ENCODE measurements at regions not wholly inside any gene's neighbourhood (a gene's known extent, or its start where the extent isn't known, plus 50 kb on each side); places are given as distances from the start of the nearest gene placed in this dataset.
A peak's percentile ranks its signal among the peaks of the same experiment; 100 is the strongest.
"Not testable (repeated sequence)": the region's sequence is repeated elsewhere in the genome, so short reads cannot be mapped to it uniquely, and the experiment has no call there.

GRCh38 chr2:15692551-15693377 lies 101.1 kb downstream of the DDX1 start:
- no peaks in the 10 kb centered on the region for H3K27me3 Mint-ChIP-seq (ENCODE audit: low read depth)
- H3K4me1 Mint-ChIP-seq, result peaks cover 14% of the 10 kb centered on the region
- H3K36me3 Mint-ChIP-seq (ENCODE audit: low read depth), result no peaks in the 10 kb centered on the region
- H3K27ac Mint-ChIP-seq (ENCODE audit: unreplicated experiment), result peak overlapping the region; percentile 29
- DNase-seq (ENCODE audit: low read depth, low spot score), result no peak
- TF ChIP-seq CTCF (conservative IDR thresholded peaks at IDR 0.05), result no peak
- peaks cover 6% of the 10 kb centered on the region for H3K9me3 Mint-ChIP-seq
- no peak overlapping the region for H3K4me3 Mint-ChIP-seq

GRCh38 chr2:15693382-15693781 lies 101.7 kb downstream of the DDX1 start:
- no peak for DNase-seq (ENCODE audit: low read depth, low spot score)
- no peak overlapping the region for H3K27ac Mint-ChIP-seq (ENCODE audit: unreplicated experiment)
- H3K27me3 Mint-ChIP-seq (ENCODE audit: low read depth), result no peaks in the 10 kb centered on the region
- peaks cover 6% of the 10 kb centered on the region for H3K9me3 Mint-ChIP-seq
- H3K4me1 Mint-ChIP-seq, result peaks cover 14% of the 10 kb centered on the region
- no peaks in the 10 kb centered on the region for H3K36me3 Mint-ChIP-seq (ENCODE audit: low read depth)
- no peak overlapping the region for H3K4me3 Mint-ChIP-seq
- TF ChIP-seq CTCF (conservative IDR thresholded peaks at IDR 0.05), result no peak

GRCh38 chr2:15693926-15694588 lies 102.4 kb downstream of the DDX1 start:
- H3K36me3 Mint-ChIP-seq (ENCODE audit: low read depth), result no peaks in the 10 kb centered on the region
- peaks cover 6% of the 10 kb centered on the region for H3K9me3 Mint-ChIP-seq
- peaks cover 14% of the 10 kb centered on the region for H3K4me1 Mint-ChIP-seq
- TF ChIP-seq CTCF (conservative IDR thresholded peaks at IDR 0.05), result no peak
- no peak for DNase-seq (ENCODE audit: low read depth, low spot score)
- H3K4me3 Mint-ChIP-seq, result no peak overlapping the region
- no peaks in the 10 kb centered on the region for H3K27me3 Mint-ChIP-seq (ENCODE audit: low read depth)
- peak overlapping the region; percentile 6 for H3K27ac Mint-ChIP-seq (ENCODE audit: unreplicated experiment)

GRCh38 chr2:15694589-15694986 lies 102.9 kb downstream of the DDX1 start:
- peaks cover 8% of the 10 kb centered on the region for H3K9me3 Mint-ChIP-seq
- DNase-seq (ENCODE audit: low read depth, low spot score), result no peak
- peak overlapping the region; percentile 48 for H3K27ac Mint-ChIP-seq (ENCODE audit: unreplicated experiment)
- peaks cover 14% of the 10 kb centered on the region for H3K4me1 Mint-ChIP-seq
- TF ChIP-seq CTCF (conservative IDR thresholded peaks at IDR 0.05), result no peak
- no peak overlapping the region for H3K4me3 Mint-ChIP-seq
- no peaks in the 10 kb centered on the region for H3K36me3 Mint-ChIP-seq (ENCODE audit: low read depth)
- H3K27me3 Mint-ChIP-seq (ENCODE audit: low read depth), result no peaks in the 10 kb centered on the region

- H3K4me3 Mint-ChIP-seq, result no peak overlapping the region
Measured at GRCh38 chr2:15695582-15696330, 104.1 kb downstream of the DDX1 start.

GRCh38 chr2:15696606-15697170 lies 105.0 kb downstream of the DDX1 start:
- not testable (repeated sequence) for H3K36me3 Mint-ChIP-seq (ENCODE audit: low read depth); H3K27me3 Mint-ChIP-seq (ENCODE audit: low read depth); H3K9me3 Mint-ChIP-seq; DNase-seq (ENCODE audit: low read depth, low spot score); H3K27ac Mint-ChIP-seq (ENCODE audit: unreplicated experiment); H3K4me3 Mint-ChIP-seq
- H3K4me1 Mint-ChIP-seq, result peaks cover 14% of the 10 kb centered on the region

More at GRCh38 chr2:15695582-15696330, 104.1 kb downstream of the DDX1 start:
- peaks cover 14% of the 10 kb centered on the region for H3K4me1 Mint-ChIP-seq
- H3K36me3 Mint-ChIP-seq (ENCODE audit: low read depth), result no peaks in the 10 kb centered on the region
- no peak for DNase-seq (ENCODE audit: low read depth, low spot score)
- no peaks in the 10 kb centered on the region for H3K27me3 Mint-ChIP-seq (ENCODE audit: low read depth)
- no peak for TF ChIP-seq CTCF (conservative IDR thresholded peaks at IDR 0.05)
- H3K27ac Mint-ChIP-seq (ENCODE audit: unreplicated experiment), result no peak overlapping the region
- peaks cover 8% of the 10 kb centered on the region for H3K9me3 Mint-ChIP-seq

Data from neural crest cell (in vitro differentiated cells).